Transverse colon (tissue), 4 donors: ENCODE measurements at regions not wholly inside any gene's neighbourhood (a gene's known extent, or its start where the extent isn't known, plus 50 kb on each side); places are given as distances from the start of the nearest gene placed in this dataset.

Source experiments
- CTCF ChIP-seq, 5 experiments: fragments of 200-600 bp in 3 of 5; fragments of 450-650 bp in 2 of 5; sonication (generic) in 3 of 5; IDR thresholded peaks; 1 replicate in 2 of 5; 2 replicates in 3 of 5; pipeline ENCODE4 v1.5.1; 2016 to 2017; ENCODE audit warnings: antibody characterized with exemption in 5 of 5, inconsistent platforms in 3 of 5, mild to moderate bottlenecking in 2 of 5, moderate library complexity in 1 of 5
- EP300 ChIP-seq: sonication (generic); formaldehyde crosslinking; IDR thresholded peaks from one replicate; pipeline ENCODE4 v1.6.1; 2017; ENCODE audit warnings: antibody characterized with exemption, low read depth
- POLR2A ChIP-seq: fragments of 450-650 bp; IDR thresholded peaks from one replicate; pipeline ENCODE4 v1.6.1; 2016; ENCODE audit warnings: antibody characterized with exemption, mild to moderate bottlenecking, moderate library complexity
- POLR2AphosphoS5 ChIP-seq, 3 donors: sonication (generic); formaldehyde crosslinking; IDR thresholded peaks; one replicate each; pipeline ENCODE4 v1.6.1; 2016; ENCODE audit warnings: antibody characterized with exemption in 3 of 3

- TF ChIP-seq POLR2AphosphoS5 (IDR thresholded peaks at IDR 0.05), result no peak
- no peak for TF ChIP-seq POLR2A
- no peak for TF ChIP-seq CTCF (IDR thresholded peaks at IDR 0.05)
- no peak for TF ChIP-seq EP300
Observed at GRCh38 chr6:62465206-62465605, 179.2 kb upstream of the KHDRBS2 start.
